ENCODE measurements at regions not wholly inside any gene's neighbourhood (a gene's known extent, or its start where the extent isn't known, plus 50 kb on each side); places are given as distances from the start of the nearest gene placed in this dataset.

DNA sequence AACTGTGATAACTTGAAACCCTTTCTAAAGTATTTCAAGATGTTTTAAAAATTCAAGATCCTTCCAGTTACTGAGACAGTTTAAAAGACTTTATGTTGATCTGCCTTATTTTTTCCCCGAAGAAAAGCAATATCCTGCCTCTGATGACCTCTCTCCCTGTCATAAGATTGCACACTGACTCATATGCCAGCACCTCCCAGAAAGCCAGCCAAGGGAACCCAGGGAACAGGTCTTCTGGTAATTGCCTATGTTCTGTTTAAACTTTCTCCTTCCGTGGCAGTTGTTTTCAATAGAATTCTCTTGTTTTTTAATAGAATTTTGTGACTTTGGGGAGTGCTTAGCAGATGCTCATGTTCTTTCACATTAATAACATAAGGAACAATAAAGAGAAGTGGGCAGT lies 300.2 kb upstream of the PRKD1 start (continued):
- TF ChIP-seq, protein P1, sequence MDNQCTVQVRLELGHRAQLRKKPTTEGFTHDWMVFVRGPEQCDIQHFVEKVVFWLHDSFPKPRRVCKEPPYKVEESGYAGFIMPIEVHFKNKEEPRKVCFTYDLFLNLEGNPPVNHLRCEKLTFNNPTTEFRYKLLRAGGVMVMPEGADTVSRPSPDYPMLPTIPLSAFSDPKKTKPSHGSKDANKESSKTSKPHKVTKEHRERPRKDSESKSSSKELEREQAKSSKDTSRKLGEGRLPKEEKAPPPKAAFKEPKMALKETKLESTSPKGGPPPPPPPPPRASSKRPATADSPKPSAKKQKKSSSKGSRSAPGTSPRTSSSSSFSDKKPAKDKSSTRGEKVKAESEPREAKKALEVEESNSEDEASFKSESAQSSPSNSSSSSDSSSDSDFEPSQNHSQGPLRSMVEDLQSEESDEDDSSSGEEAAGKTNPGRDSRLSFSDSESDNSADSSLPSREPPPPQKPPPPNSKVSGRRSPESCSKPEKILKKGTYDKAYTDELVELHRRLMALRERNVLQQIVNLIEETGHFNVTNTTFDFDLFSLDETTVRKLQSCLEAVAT (IDR thresholded peaks at IDR 0.05), result no peak
- TF ChIP-seq MXI1 (IDR thresholded peaks at IDR 0.05; ENCODE audit: low read depth, low read length) (no peak), ZNF274 (IDR thresholded peaks at IDR 0.05; ENCODE audit: insufficient read depth, insufficient read length) (no peak), RUNX3 (IDR thresholded peaks at IDR 0.05; ENCODE audit: low read length) (no peak)

DNA sequence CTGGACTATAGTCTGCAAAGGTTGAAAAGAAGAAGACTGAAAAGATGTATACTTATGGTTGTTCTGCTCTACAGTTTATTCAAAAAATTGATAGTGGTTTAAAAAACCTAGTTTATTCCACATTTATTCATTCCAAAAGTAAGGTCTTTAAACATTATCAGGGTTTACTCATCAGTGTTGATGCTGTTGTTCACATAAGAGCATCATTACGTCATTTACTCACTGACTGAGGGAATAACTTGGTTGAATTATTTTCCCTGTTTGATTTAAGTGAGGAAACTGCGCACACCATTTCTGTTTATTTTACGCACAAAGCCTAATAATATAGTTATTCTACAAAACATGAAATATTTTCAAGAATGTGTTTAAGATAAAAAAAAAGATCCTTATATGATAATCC lies 303.1 kb upstream of the PRKD1 start:
- H3K4me1 ChIP-seq (ENCODE audit: control insufficient read depth, insufficient read depth, low read length), result no peaks in the 10 kb centered on the region
- ChIA-PET POLR2A (no interaction called here), CTCF (no interaction called here), SMC1A (ENCODE audit: uncharacterized antibody, unreplicated experiment) (no interaction called here), RAD21 (ENCODE audit: unreplicated experiment) (no interaction called here)
- no peak overlapping the region for H3K9ac ChIP-seq (ENCODE audit: control insufficient read depth, insufficient read depth, low read length)
- no peaks in the 10 kb centered on the region for H3K36me3 ChIP-seq (ENCODE audit: control insufficient read depth in 2 of 2, insufficient read depth in 2 of 2, low read length in 1 of 2)
- H4K20me1 ChIP-seq (ENCODE audit: control insufficient read depth, insufficient read depth), result no peaks in the 10 kb centered on the region
- no peak overlapping the region for H3K4me2 ChIP-seq (ENCODE audit: control insufficient read depth, insufficient read depth)
- no peak for DNase-seq (ENCODE audit: low read depth, low spot score)
- H3K27me3 ChIP-seq (replicated peaks in 1 of 2; ENCODE audit: control insufficient read depth in 2 of 2, insufficient read depth in 2 of 2, low read length in 1 of 2), result no peaks in the 10 kb centered on the region
- in situ Hi-C loops (cut with MboI), result no loop called here
- H2AFZ ChIP-seq (ENCODE audit: control insufficient read depth, low read depth, low read length), result no peak overlapping the region
- H3K79me2 ChIP-seq (ENCODE audit: control insufficient read depth, insufficient read depth, low read length), result no peaks in the 10 kb centered on the region
- no peak for ATAC-seq
- no TSS peak for BruUV-seq (replicated peaks)
- WGBS (ENCODE audit: insufficient coverage, insufficient replicate concordance, low lambda C conversion rate, missing lambda C conversion rate), result 47% methylated on average over 3 of the region's 3 CpGs
- FAIRE-seq, result no peak
- H3K9me3 ChIP-seq (replicated peaks; ENCODE audit: control insufficient read depth, insufficient read depth, low read length), result no peaks in the 10 kb centered on the region
- intact Hi-C loops (cut with micrococcal nuclease; ENCODE audit: unreplicated experiment), result no loop called here
- no peak overlapping the region for H3K4me3 ChIP-seq
- no peak overlapping the region for H3K27ac ChIP-seq (ENCODE audit: control insufficient read depth, insufficient read depth)
- TF ChIP-seq CBFB (IDR thresholded peaks at IDR 0.05; ENCODE audit: low read depth), result no peak
- no peak for TF ChIP-seq POLR2AphosphoS5 (IDR thresholded peaks at IDR 0.05; ENCODE audit: low read length)
- TF ChIP-seq SMC3 (IDR thresholded peaks at IDR 0.05; ENCODE audit: borderline replicate concordance, low read length), result no peak
- no peak for TF ChIP-seq CHD2 (IDR thresholded peaks at IDR 0.05; ENCODE audit: borderline replicate concordance, low read depth, low read length)
- TF ChIP-seq, protein P2, sequence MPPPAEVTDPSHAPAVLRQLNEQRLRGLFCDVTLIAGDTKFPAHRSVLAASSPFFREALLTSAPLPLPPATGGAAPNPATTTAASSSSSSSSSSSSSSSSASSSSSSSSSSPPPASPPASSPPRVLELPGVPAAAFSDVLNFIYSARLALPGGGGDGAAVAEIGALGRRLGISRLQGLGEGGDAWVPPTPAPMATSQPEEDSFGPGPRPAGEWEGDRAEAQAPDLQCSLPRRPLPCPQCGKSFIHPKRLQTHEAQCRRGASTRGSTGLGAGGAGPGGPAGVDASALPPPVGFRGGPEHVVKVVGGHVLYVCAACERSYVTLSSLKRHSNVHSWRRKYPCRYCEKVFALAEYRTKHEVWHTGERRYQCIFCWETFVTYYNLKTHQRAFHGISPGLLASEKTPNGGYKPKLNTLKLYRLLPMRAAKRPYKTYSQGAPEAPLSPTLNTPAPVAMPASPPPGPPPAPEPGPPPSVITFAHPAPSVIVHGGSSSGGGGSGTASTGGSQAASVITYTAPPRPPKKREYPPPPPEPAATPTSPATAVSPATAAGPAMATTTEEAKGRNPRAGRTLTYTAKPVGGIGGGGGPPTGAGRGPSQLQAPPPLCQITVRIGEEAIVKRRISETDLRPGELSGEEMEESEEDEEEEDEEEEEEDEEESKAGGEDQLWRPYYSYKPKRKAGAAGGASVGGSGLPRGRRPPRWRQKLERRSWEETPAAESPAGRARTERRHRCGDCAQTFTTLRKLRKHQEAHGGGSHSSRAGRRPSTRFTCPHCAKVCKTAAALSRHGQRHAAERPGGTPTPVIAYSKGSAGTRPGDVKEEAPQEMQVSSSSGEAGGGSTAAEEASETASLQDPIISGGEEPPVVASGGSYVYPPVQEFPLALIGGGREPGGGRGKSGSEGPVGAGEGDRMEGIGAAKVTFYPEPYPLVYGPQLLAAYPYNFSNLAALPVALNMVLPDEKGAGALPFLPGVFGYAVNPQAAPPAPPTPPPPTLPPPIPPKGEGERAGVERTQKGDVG (CRISPR knock-in tag; IDR thresholded peaks at IDR 0.05), result no peak
- no peak for TF ChIP-seq RB1 (IDR thresholded peaks at IDR 0.05; ENCODE audit: borderline replicate concordance)
- no peak for TF ChIP-seq CHD1 (IDR thresholded peaks at IDR 0.05; ENCODE audit: low read depth, low read length)
- TF ChIP-seq, protein P3, sequence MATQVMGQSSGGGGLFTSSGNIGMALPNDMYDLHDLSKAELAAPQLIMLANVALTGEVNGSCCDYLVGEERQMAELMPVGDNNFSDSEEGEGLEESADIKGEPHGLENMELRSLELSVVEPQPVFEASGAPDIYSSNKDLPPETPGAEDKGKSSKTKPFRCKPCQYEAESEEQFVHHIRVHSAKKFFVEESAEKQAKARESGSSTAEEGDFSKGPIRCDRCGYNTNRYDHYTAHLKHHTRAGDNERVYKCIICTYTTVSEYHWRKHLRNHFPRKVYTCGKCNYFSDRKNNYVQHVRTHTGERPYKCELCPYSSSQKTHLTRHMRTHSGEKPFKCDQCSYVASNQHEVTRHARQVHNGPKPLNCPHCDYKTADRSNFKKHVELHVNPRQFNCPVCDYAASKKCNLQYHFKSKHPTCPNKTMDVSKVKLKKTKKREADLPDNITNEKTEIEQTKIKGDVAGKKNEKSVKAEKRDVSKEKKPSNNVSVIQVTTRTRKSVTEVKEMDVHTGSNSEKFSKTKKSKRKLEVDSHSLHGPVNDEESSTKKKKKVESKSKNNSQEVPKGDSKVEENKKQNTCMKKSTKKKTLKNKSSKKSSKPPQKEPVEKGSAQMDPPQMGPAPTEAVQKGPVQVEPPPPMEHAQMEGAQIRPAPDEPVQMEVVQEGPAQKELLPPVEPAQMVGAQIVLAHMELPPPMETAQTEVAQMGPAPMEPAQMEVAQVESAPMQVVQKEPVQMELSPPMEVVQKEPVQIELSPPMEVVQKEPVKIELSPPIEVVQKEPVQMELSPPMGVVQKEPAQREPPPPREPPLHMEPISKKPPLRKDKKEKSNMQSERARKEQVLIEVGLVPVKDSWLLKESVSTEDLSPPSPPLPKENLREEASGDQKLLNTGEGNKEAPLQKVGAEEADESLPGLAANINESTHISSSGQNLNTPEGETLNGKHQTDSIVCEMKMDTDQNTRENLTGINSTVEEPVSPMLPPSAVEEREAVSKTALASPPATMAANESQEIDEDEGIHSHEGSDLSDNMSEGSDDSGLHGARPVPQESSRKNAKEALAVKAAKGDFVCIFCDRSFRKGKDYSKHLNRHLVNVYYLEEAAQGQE (IDR thresholded peaks at IDR 0.05; ENCODE audit: low read depth, low read length), result no peak
- TF ChIP-seq, protein P4, sequence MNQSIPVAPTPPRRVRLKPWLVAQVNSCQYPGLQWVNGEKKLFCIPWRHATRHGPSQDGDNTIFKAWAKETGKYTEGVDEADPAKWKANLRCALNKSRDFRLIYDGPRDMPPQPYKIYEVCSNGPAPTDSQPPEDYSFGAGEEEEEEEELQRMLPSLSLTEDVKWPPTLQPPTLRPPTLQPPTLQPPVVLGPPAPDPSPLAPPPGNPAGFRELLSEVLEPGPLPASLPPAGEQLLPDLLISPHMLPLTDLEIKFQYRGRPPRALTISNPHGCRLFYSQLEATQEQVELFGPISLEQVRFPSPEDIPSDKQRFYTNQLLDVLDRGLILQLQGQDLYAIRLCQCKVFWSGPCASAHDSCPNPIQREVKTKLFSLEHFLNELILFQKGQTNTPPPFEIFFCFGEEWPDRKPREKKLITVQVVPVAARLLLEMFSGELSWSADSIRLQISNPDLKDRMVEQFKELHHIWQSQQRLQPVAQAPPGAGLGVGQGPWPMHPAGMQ (IDR thresholded peaks at IDR 0.05; ENCODE audit: borderline replicate concordance), result no peak
- no peak for TF ChIP-seq NR2C1 (IDR thresholded peaks at IDR 0.05)
- no peak for TF ChIP-seq SIX5 (IDR thresholded peaks at IDR 0.05; ENCODE audit: low read depth, low read length, severe bottlenecking)

Data from GM12878 (cell line).